HG03432 (cell line): ENCODE measurements at regions not wholly inside any gene's neighbourhood (a gene's known extent, or its start where the extent isn't known, plus 50 kb on each side); places are given as distances from the start of the nearest gene placed in this dataset.
"Not testable (repeated sequence)": the region's sequence is repeated elsewhere in the genome, so short reads cannot be mapped to it uniquely, and the experiment has no call there.

Experiments used
- ATAC-seq: cut with Tn5 transposase; IDR thresholded peaks from one replicate; pipeline ENCODE4 v1.9.1; 2021; ENCODE audit warnings: mild to moderate bottlenecking, moderate library complexity; ENCODE audit not compliant: unreplicated experiment

- ATAC-seq, result no peak
These were observed 694.3 kb downstream of the GRXCR1 start for GRCh38 chr4:43586813-43587212.

DNA sequence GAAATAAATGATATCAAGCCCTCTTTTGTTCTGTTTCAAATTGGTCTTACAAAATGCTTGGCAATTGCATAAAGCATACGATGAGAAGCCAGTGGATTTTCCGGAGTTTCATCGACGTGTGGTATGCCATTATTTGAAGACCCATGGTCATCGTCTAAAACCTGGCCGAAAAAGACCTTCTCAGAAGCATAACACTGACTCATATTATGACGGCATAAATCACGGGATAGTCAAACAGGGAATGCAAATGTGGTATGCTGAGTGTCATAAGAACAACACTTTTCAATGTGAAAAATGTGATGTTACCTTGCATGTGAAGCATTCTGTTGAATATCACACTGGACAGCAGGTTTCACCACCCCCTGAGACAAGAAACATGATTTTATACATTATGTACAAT, 695.2 kb downstream of the GRXCR1 start:
- no peak for ATAC-seq

- peak; percentile 58 for ATAC-seq
These were observed 714.9 kb downstream of the GRXCR1 start for GRCh38 chr4:43607400-43607799.

DNA sequence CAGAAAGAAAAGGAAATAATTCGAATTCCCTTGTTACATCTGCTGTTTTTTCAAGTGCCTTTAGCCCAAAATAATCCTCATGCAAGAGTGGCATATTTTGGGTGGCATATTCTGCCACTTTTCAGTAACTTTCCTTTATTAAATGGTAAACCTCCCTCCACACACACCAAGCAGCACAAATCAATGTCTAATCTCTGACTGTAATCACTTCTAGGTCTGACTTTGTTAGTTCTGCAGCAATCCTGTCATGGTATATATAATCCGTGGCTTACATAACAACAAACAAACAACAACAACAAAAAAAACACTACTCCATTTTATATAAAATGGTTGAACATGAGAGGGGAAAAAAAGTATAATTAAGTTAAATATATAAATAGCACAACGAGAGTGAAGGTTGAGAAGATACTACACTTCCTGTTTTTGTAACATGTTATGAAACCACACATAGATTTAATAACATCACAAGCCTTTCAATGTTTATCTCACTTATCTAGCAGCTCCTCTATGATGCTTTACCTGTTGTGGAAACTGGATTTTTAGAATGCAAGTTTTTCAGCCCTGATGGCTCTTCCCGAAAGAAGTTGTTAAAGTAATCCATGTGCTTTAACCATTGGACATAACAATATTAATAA, 715.4 kb downstream of the GRXCR1 start:
- ATAC-seq, result peak; percentile 87

DNA sequence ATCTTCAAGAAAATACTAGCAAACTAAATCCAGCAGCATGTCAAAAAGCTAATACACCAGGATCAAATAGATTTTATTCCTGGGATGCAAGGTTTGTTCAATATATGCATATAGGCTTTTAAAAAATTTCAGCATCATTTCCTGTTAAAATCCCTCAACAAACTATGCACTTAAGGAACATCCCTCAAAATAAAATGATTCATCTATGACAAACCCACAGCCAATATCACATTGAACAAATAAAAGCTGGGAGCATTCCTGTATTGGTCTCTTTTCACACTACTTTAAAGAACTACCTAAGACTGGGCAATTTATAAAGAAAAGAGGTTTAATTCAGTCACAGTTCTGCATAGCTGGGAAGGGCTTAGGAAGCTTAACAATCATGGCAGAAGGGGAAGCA, 726.7 kb downstream of the GRXCR1 start:
- ATAC-seq, result no peak

GRCh38 chr4:43637893-43638292, 745.4 kb downstream of the GRXCR1 start:
- ATAC-seq, result not testable (repeated sequence)

DNA sequence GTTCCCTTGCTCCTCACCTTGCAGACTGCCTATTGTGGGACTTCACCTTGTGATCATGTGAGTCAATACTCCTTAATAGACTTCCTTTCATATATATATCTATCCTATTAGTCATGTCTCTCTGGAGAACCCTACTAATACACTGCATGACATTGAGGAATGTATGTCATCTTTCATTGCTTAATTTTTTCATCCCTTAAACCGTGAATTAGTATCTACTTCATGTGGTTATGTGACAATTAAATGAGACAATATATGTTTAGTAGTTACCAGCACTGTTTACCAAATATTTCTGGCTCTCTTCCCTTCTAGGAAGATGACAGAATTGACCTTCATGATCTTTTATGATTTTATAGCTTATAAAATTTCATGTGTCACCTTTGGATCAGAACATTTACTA, 759.5 kb downstream of the GRXCR1 start:
- no peak for ATAC-seq

DNA sequence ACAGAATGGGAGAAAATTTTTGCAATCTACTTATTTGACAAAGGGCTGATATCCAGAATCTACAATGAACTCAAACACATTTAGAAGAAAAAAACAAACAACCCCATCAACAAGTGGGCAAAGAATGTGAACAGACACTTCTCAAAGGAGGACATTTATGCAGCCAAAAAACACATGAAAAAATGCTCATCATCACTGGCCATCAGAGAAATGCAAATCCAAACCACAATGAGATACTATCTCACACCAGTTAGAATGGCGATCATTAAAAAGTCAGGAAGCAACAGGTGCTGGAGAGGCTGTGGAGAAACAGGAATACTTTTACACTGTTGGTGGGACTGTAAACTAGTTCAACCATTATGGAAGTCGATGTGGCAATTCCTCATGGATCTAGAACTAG, 767.0 kb downstream of the GRXCR1 start:
- ATAC-seq, result not testable (repeated sequence)

GRCh38 chr4:43672265-43672885, 776.2 kb downstream of the KCTD8 start:
- ATAC-seq, result not testable (repeated sequence)

DNA sequence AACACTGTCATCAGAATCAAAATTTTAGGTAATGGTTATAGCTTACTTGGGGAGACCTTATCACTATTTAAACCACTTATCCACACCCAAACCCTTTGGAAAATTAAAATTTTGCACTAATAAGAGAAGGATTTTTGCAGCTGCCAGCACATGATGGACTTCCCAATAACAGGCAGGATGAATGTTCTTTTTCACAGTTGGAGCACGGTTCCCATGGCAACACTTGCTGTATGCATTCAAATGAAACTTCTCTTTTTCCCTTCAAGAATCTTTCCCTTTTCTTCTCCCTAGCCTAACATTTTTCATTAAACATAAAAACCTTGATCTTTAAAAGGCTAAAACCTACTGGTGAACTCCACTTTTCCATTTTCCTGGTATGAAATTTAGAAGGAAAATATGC, 768.2 kb downstream of the KCTD8 start:
- no peak for ATAC-seq

GRCh38 chr4:43682551-43682950, 766.1 kb downstream of the KCTD8 start:
- ATAC-seq, result no peak

DNA sequence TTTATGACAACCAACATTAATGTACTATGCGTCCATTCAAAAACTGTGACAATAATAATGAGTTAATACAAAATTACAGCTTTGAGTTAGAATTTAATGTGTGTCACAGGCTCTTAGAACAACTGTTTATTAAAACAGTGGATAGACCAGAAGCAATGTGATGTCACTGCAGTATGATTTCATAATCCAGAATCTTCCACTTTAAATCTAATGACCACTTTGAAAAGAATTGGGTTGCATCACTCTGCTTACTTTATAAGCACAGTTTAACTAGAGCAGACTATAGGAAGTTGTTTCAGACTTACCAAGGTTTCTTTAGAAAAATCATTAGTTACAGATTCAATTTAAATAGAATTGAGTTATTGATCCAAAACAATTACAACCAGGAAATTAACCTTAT, 758.5 kb downstream of the KCTD8 start:
- no peak for ATAC-seq

DNA sequence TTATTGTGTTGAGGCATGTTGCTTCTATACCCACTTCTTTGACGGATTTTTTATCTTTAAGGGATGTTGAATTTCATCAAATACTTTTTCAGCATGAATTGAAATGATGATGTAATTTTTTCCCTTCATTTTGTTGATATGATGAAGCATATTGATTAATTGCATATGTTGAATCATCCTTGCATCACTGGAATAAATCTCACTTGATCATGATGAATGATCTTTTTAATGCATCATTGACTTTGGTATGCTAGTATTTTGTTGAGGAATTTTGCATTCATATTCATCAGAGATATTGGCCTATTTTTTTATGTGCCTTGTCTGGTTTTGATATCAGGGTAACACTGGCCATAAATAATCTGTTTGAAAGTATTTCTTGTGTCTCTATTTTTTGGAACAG, 754.7 kb downstream of the KCTD8 start:
- ATAC-seq, result no peak

DNA sequence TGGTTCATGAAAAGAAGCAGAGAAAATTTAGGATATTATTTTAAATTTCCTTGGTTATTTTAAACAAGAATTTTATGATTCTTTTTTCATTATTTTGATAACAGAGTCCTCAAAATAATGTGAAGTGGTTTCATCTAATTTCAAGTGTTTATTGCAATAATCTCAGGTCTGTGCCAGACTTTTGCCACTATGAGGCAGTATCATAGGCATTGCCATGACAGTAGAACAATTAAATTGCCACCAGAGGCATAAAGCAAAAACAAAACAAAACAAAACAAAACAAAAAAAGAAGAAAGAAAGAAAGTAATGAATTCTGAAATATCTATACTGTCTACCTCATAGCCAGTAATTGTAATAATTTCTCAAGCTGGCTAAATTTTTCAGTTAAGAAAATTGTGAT, 739.2 kb downstream of the KCTD8 start:
- ATAC-seq, result no peak

GRCh38 chr4:43716721-43717395, 731.8 kb downstream of the KCTD8 start:
- ATAC-seq, result no peak

GRCh38 chr4:43718369-43718768, 730.2 kb downstream of the KCTD8 start:
- no peak for ATAC-seq

DNA sequence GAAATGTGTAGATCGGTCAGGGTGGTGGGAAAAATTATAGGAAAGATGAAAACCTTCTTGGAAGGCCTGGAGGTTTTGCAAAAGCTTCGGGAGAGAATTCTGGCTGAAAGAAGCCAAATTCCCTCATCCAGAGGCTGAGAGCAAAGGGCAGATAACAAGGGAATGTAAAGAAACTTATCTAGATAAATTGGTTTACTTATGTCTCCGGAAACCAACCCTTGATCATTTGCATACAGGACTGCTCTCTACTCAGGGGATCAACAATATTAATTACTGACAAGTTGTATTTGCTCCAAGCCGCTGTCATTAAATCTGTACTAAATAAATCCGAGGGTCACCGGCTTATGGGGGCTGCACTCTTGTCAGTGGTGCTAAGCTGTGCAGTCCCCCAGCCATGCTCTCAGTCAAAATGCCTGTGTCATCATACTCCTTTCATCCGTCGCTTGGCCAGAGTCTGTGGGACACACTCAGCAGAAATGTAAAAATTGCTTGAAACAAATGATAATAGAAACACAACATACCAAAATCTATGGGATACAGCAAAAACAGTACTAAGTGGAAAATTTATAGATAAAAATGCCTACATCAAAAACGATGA, 715.7 kb downstream of the KCTD8 start:
- ATAC-seq, result no peak

GRCh38 chr4:43742083-43742482, 706.5 kb downstream of the KCTD8 start:
- no peak for ATAC-seq

DNA sequence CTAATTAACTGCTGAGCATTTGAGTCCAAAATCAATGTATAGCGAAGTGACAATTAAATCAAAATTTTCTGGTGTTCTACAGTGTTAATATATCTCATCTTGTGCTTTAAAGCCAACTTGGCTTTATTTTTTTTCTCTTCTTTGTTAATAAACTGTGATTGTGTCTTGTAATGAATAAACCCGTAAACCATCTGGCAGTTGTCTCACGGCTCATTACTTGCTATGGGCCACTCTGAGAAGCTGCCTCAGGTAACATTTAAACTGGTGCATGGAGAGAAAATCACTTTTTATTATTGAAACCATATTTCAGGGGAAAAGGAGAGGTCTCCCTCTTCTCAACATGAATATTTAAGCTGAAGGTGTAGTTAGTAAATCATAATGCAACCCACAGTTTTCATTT, 694.0 kb downstream of the KCTD8 start:
- no peak for ATAC-seq

GRCh38 chr4:43757147-43757546, 691.5 kb downstream of the KCTD8 start:
- ATAC-seq, result no peak

GRCh38 chr4:43758836-43759235, 689.8 kb downstream of the KCTD8 start:
- no peak for ATAC-seq

- peak; percentile 77 for ATAC-seq
These were observed 685.5 kb downstream of the KCTD8 start for GRCh38 chr4:43763029-43763610.
